Retinal pigment epithelial cell (primary cell): ENCODE measurements at regions not wholly inside any gene's neighbourhood (a gene's known extent, or its start where the extent isn't known, plus 50 kb on each side); places are given as distances from the start of the nearest gene placed in this dataset.
"Not testable (repeated sequence)": the region's sequence is repeated elsewhere in the genome, so short reads cannot be mapped to it uniquely, and the experiment has no call there.

Experiments
- DNase-seq: peaks from one replicate; pipeline ENCODE4 v3.0.0-alpha.2; 2010; ENCODE audit warnings: low read depth
- H3K4me3 ChIP-seq: 2 replicates; pipeline ENCODE4 v1.5.1; 2011; ENCODE audit warnings: mild to moderate bottlenecking, low read length, control low read depth, moderate library complexity
- CTCF ChIP-seq: conservative IDR thresholded peaks from 2 replicates; pipeline ENCODE4 v1.5.1; 2011; ENCODE audit warnings: low read depth, low read length, control low read depth, inconsistent platforms

GRCh38 chr15:34642247-34642646 is 58.8 kb upstream of the GOLGA8B start:
- no peak for DNase-seq
- no peak for TF ChIP-seq CTCF
- no peak overlapping the region for H3K4me3 ChIP-seq

- no peak for TF ChIP-seq CTCF
- H3K4me3 ChIP-seq: no peak overlapping the region
- DNase-seq: no peak
Observed at GRCh38 chr15:34640661-34641060, 57.2 kb upstream of the GOLGA8B start.

GRCh38 chr15:34637305-34637704 is 53.9 kb upstream of the GOLGA8B start:
- TF ChIP-seq CTCF: no peak
- no peak for DNase-seq
- H3K4me3 ChIP-seq: no peak overlapping the region

GRCh38 chr15:34633602-34634001 is 50.2 kb upstream of the GOLGA8B start:
- DNase-seq: not testable (repeated sequence)

More at GRCh38 chr15:34633602-34634001, 50.2 kb upstream of the GOLGA8B start:
- not testable (repeated sequence) for H3K4me3 ChIP-seq
